ENCODE measurements at regions not wholly inside any gene's neighbourhood (a gene's known extent, or its start where the extent isn't known, plus 50 kb on each side); places are given as distances from the start of the nearest gene placed in this dataset.

GRCh38 chr5:63573380-63573779 lies 388.9 kb downstream of the HTR1A start:
- TF ChIP-seq CTCF (IDR thresholded peaks at IDR 0.05) (no peak), POLR2A (IDR thresholded peaks at IDR 0.05) (no peak)
